ENCODE measurements at regions not wholly inside any gene's neighbourhood (a gene's known extent, or its start where the extent isn't known, plus 50 kb on each side); places are given as distances from the start of the nearest gene placed in this dataset.

DNA sequence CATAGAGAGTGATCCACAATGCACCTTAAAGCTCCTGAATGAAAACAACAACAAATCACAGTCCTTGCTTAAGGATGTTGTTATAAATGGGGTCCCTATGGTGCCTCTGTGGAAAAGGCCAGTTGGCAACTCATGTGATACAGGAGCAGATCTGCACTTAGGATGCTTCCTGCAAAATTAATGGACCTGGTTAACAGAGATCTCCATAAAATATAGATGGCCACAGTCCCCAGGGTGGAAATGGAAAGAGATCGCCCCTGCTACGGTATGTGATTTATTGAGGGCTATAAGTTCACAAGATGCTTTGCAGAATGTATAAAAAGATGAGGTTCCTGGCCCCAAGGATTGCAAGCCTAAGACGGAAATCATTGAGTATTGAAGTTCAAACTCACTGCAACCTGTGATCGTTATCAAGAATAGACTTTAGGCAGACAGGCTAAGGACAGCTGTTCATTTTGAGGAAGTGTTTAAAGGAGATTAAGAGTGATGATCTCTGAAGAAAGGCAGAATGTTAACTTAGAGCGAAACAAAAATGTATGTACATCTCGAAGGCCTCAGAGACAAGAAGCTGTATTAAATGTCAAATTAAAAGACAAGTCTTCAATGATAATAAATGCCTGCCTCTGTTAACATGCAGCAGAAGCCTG lies 174.1 kb upstream of the PLPP4 start:
- DNase-seq (ENCODE audit: low spot score in 2 of 2) = no peak
- no peaks in the 10 kb centered on the region for H3K36me3 ChIP-seq
- intact Hi-C loops (cut with DNase I) = no loop called here
- H3K9me3 ChIP-seq = no peaks in the 10 kb centered on the region
- H3K27ac ChIP-seq = no peak overlapping the region
- H3K27me3 ChIP-seq = no peaks in the 10 kb centered on the region
- H3K4me3 ChIP-seq = no peak overlapping the region
- no peaks in the 10 kb centered on the region for H3K4me1 ChIP-seq
- TF ChIP-seq, protein P1, sequence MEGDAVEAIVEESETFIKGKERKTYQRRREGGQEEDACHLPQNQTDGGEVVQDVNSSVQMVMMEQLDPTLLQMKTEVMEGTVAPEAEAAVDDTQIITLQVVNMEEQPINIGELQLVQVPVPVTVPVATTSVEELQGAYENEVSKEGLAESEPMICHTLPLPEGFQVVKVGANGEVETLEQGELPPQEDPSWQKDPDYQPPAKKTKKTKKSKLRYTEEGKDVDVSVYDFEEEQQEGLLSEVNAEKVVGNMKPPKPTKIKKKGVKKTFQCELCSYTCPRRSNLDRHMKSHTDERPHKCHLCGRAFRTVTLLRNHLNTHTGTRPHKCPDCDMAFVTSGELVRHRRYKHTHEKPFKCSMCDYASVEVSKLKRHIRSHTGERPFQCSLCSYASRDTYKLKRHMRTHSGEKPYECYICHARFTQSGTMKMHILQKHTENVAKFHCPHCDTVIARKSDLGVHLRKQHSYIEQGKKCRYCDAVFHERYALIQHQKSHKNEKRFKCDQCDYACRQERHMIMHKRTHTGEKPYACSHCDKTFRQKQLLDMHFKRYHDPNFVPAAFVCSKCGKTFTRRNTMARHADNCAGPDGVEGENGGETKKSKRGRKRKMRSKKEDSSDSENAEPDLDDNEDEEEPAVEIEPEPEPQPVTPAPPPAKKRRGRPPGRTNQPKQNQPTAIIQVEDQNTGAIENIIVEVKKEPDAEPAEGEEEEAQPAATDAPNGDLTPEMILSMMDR (IDR thresholded peaks at IDR 0.05) = no peak

DNA sequence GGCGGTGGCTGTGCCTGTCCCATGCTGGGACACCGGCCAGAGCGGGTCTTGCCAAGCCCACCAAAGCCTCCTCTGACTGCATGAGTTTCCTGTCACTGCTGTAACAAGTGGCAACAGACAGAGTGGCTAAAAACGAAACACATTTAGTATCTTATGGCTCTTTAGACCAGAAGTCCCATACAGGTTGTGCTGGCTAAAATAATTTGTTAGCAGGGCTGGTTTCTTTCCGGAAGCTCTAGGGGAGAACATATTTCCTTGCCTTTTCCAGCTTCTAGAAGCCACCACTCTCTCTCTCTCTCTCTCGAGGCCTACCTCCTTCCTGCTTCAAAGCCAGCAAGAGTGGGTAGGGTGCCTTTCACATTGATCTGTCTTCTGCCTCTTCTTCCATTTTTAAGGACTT lies 171.6 kb upstream of the PLPP4 start:
- Histone ChIP-seq H3K27me3 (no peaks in the 10 kb centered on the region), H3K4me1 (no peaks in the 10 kb centered on the region), H3K9me3 (no peaks in the 10 kb centered on the region), H3K4me3 (no peak overlapping the region), H3K36me3 (no peaks in the 10 kb centered on the region), H3K27ac (no peak overlapping the region)
- intact Hi-C loops (cut with DNase I) = no loop called here
- TF ChIP-seq, protein P1 (IDR thresholded peaks at IDR 0.05) = no peak
- DNase-seq (ENCODE audit: low spot score in 2 of 2) = no peak

DNA sequence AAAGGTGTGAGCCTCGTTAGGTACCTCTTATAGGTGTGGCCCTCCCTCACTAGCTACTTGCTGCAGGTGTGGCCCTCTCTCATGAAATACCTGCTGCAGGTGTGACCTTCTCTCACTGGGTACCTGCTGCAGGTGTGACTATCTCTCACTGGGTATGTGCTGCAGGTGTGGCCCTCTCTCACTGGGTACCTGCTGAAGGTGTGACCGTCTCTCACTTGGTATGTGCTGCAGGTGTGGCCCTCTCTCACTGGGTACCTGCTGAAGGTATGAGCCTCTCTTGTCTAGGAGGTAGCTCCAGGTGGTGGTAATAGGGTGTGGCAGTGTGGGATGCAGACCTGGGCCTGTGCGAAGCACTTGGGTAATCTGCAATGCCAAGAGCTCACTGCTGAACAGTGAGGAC lies 170.7 kb upstream of the PLPP4 start:
- Histone ChIP-seq H3K27me3 (no peaks in the 10 kb centered on the region), H3K4me1 (no peaks in the 10 kb centered on the region), H3K4me3 (no peak overlapping the region), H3K27ac (no peak overlapping the region), H3K36me3 (no peaks in the 10 kb centered on the region), H3K9me3 (no peaks in the 10 kb centered on the region)
- no peak for DNase-seq (ENCODE audit: low spot score in 2 of 2)
- TF ChIP-seq, protein P1 (IDR thresholded peaks at IDR 0.05) = no peak
- intact Hi-C loops (cut with DNase I) = no loop called here

DNA sequence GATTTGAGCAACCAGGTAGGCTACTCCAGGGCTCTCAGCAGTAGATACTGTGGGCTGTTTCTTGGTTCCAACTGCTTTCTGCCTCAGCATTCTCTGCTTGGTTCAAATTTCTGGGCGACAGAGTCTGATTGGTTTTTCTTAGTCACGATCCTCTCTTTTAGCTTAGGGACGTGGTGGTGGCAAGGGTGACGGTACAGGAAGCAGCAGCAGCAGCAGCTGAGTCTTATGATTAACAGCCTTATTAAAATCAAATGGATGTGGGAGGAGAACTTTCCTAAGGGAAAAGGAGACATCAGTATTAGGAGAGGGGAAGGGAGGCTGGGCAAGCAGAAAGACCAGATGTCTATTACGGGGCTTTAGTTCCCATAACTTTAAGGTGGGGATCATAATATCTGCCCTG lies 156.5 kb upstream of the PLPP4 start:
- Histone ChIP-seq H3K27me3 (no peaks in the 10 kb centered on the region), H3K36me3 (no peaks in the 10 kb centered on the region), H3K4me3 (no peak overlapping the region), H3K9me3 (no peaks in the 10 kb centered on the region), H3K27ac (no peak overlapping the region), H3K4me1 (no peaks in the 10 kb centered on the region)
- intact Hi-C loops (cut with DNase I) = no loop called here
- DNase-seq (ENCODE audit: low spot score in 2 of 2) = no peak
- TF ChIP-seq, protein P1 (IDR thresholded peaks at IDR 0.05) = no peak

DNA sequence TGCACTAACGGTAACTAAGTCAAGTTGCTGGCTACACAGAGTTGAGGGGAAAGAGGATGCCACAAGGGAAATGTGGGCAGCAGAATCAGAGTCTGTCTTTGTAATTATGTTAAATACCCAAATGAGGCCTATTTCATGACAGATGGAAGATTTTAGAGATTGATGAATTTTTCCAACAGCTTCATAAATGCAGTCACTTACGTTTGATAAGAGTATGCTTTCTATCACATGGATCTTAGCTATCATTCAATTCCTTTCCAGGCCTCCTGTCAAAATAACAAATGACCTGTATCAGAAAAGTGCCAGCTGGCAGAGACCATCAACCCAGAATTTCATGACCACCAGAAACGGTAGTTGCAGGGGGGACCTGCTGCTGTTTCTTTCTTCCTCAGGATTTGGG lies 148.4 kb upstream of the PLPP4 start:
- intact Hi-C loops (cut with DNase I) = no loop called here
- no peak for DNase-seq (ENCODE audit: low spot score in 2 of 2)
- Histone ChIP-seq H3K4me1 (no peaks in the 10 kb centered on the region), H3K36me3 (no peaks in the 10 kb centered on the region), H3K27me3 (no peaks in the 10 kb centered on the region), H3K4me3 (no peak overlapping the region), H3K27ac (no peak overlapping the region), H3K9me3 (no peaks in the 10 kb centered on the region)
- TF ChIP-seq, protein P1 (IDR thresholded peaks at IDR 0.05) = no peak

DNA sequence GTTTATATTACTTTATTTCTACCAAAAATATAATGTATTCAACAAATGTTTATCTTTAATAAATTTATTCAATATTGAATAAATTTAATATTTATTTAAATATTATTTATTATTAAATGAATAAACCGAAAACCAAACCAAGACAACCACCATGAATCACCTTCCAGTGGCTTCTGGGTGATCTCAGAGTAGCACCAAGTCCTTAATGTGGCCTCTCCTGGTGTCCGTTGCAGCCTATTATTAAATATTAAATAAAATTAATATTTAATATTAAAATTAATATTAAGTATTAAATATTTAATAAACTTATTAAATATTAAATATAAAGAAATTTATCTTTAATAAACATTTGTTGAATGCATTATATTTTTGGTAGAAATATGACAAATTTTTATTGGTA lies 143.3 kb upstream of the PLPP4 start:
- TF ChIP-seq, protein P1 (IDR thresholded peaks at IDR 0.05) = no peak
- Histone ChIP-seq H3K4me3 (no peak overlapping the region), H3K4me1 (no peaks in the 10 kb centered on the region), H3K27ac (no peak overlapping the region), H3K27me3 (no peaks in the 10 kb centered on the region), H3K36me3 (no peaks in the 10 kb centered on the region), H3K9me3 (no peaks in the 10 kb centered on the region)
- DNase-seq (ENCODE audit: low spot score in 2 of 2) = no peak
- intact Hi-C loops (cut with DNase I) = no loop called here

Measured in ascending aorta (tissue), 2 donors.